Neural cell (in vitro differentiated cells): ENCODE measurements at regions not wholly inside any gene's neighbourhood (a gene's known extent, or its start where the extent isn't known, plus 50 kb on each side); places are given as distances from the start of the nearest gene placed in this dataset.

Experiments
- H2AFZ ChIP-seq: fragments of 200-600, 300-800 bp; sonication (generic), shearing (Covaris generic); 2 replicates; pipeline ENCODE4 v1.6.0; 2014; ENCODE audit warnings: low read depth, mild to moderate bottlenecking, antibody characterized with exemption, low read length, moderate library complexity
- H3F3A ChIP-seq: fragments of 200-600 bp; shearing (Covaris generic); 2 replicates; pipeline ENCODE4 v1.6.1; 2016; ENCODE audit warnings: mild to moderate bottlenecking, moderate library complexity, mixed read lengths, antibody characterized with exemption, low read length; ENCODE audit not compliant: insufficient read depth, poor library complexity, severe bottlenecking
- H3K27ac ChIP-seq: fragments of 200-600, 300-800 bp; sonication (generic), shearing (Covaris generic); 2 replicates; pipeline ENCODE4 v1.5.1; 2014; ENCODE audit warnings: mild to moderate bottlenecking, low read length, moderate library complexity
- H3K27me3 ChIP-seq: fragments of 300-800, 200-600 bp; sonication (generic), shearing (Covaris generic); 2 replicates; pipeline ENCODE4 v1.6.0; 2014; ENCODE audit warnings: mild to moderate bottlenecking, low read depth, low read length, moderate library complexity; ENCODE audit not compliant: insufficient read depth
- H3K36me3 ChIP-seq: fragments of 300-800, 200-600 bp; sonication (generic), shearing (Covaris generic); 2 replicates; pipeline ENCODE4 v1.5.1; 2014; ENCODE audit warnings: mild to moderate bottlenecking, antibody characterized with exemption, low read length, moderate library complexity; ENCODE audit not compliant: insufficient read depth
- H3K4me2 ChIP-seq: fragments of 300-800, 200-600 bp; sonication (generic), shearing (Covaris generic); 2 replicates; pipeline ENCODE4 v1.6.0; 2014; ENCODE audit warnings: mild to moderate bottlenecking, low read length
- H3K4me3 ChIP-seq: fragments of 300-800, 200-600 bp; sonication (generic), shearing (Covaris generic); 2 replicates; pipeline ENCODE4 v1.5.1; 2014; ENCODE audit warnings: mild to moderate bottlenecking, low read length, moderate library complexity
- H3K79me2 ChIP-seq: fragments of 200-600 bp; shearing (Covaris generic); replicated peaks from 2 replicates; pipeline ENCODE4 v1.6.0; 2014; ENCODE audit warnings: mild to moderate bottlenecking, low read length, moderate library complexity; ENCODE audit not compliant: insufficient read depth
- H3K9ac ChIP-seq: fragments of 300-800, 200-600 bp; sonication (generic), shearing (Covaris generic); 2 replicates; pipeline ENCODE4 v1.6.1; 2016; ENCODE audit warnings: mild to moderate bottlenecking, low read length, mixed read lengths
- H3K9me2 ChIP-seq: fragments of 200-600 bp; shearing (Covaris generic); 2 replicates; pipeline ENCODE4 v1.6.1; 2016; ENCODE audit warnings: mild to moderate bottlenecking, low read length, mixed read lengths; ENCODE audit not compliant: insufficient read depth
- H3K9me3 ChIP-seq: fragments of 200-600, 300-800 bp; sonication (generic), shearing (Covaris generic); 2 replicates; pipeline ENCODE4 v1.6.1; 2016; ENCODE audit warnings: mild to moderate bottlenecking, mixed run types, low read length, moderate library complexity, mixed read lengths
- H4K20me1 ChIP-seq: fragments of 200-600 bp; shearing (Covaris generic); 2 replicates; pipeline ENCODE4 v1.6.1; 2016; ENCODE audit warnings: mild to moderate bottlenecking, mixed run types; ENCODE audit not compliant: insufficient read depth
- EP300 ChIP-seq: fragments of 450-650 bp; conservative IDR thresholded peaks from 2 replicates; pipeline ENCODE4 v1.6.1; 2014; ENCODE audit warnings: antibody characterized with exemption, mild to moderate bottlenecking, moderate library complexity; ENCODE audit not compliant: poor library complexity, severe bottlenecking
- EZH2 ChIP-seq: fragments of 200-600, 300-800 bp; shearing (Covaris generic), sonication (generic); IDR thresholded peaks from 2 replicates; pipeline ENCODE4 v1.6.1; 2014; ENCODE audit warnings: antibody characterized with exemption, low read length, borderline replicate concordance, mild to moderate bottlenecking; ENCODE audit not compliant: insufficient read depth, poor library complexity, severe bottlenecking
- MXI1 ChIP-seq: fragments of 450-650 bp; conservative IDR thresholded peaks from 2 replicates; pipeline ENCODE4 v1.6.1; 2014; ENCODE audit warnings: antibody characterized with exemption, mild to moderate bottlenecking; ENCODE audit not compliant: poor library complexity, severe bottlenecking
- POLR2AphosphoS5 ChIP-seq: IDR thresholded peaks from 2 replicates; pipeline ENCODE4 v1.6.1; 2012
- RAD21 ChIP-seq: fragments of 450-650 bp; conservative IDR thresholded peaks from 2 replicates; pipeline ENCODE4 v1.6.1; 2014; ENCODE audit warnings: antibody characterized with exemption, mild to moderate bottlenecking, moderate library complexity
- REST ChIP-seq: IDR thresholded peaks from 2 replicates; pipeline ENCODE4 v1.6.1; 2012; ENCODE audit warnings: borderline replicate concordance
- SMC3 ChIP-seq: fragments of 450-650 bp; conservative IDR thresholded peaks from 2 replicates; pipeline ENCODE4 v1.6.1; 2014; ENCODE audit warnings: antibody characterized with exemption, mild to moderate bottlenecking, moderate library complexity; ENCODE audit not compliant: poor library complexity
- TAF1 ChIP-seq: IDR thresholded peaks from 2 replicates; pipeline ENCODE4 v1.6.1; 2012; ENCODE audit warnings: low read depth
- TF ChIP-seq, protein P1 (sequence below): fragments of 450-650 bp; IDR thresholded peaks from 2 replicates; pipeline ENCODE4 v1.5.1; 2014; ENCODE audit warnings: antibody characterized with exemption, mild to moderate bottlenecking, moderate library complexity; ENCODE audit not compliant: poor library complexity, severe bottlenecking

DNA sequence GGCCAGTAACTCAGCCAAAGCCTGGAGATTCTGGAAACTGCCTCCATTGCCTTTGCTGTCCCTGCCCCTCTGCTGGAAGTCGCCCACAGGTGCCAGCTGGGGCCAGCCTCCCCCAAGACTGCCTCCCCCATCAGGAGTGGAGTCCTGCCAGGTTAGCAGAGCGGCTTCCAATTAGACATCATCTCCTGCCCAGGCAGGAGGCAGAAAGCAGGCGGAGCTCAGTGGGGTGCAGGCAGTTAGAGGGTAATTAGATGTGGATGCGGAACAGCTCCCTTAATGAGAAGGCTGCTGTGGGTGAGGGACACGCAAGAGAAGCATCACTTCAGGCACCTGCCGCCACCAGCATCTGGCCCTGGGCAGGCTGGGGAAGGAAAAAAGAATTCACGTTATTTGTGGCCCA lies 90.9 kb upstream of the TP53I11 start:
- no peaks in the 10 kb centered on the region for H3K36me3 ChIP-seq
- no peaks in the 10 kb centered on the region for H3K79me2 ChIP-seq
- no peak overlapping the region for H3K9ac ChIP-seq
- no peaks in the 10 kb centered on the region for H3K27me3 ChIP-seq
- H2AFZ ChIP-seq, result no peak overlapping the region
- peak overlapping the region; percentile 36 for H3K27ac ChIP-seq
- no peaks in the 10 kb centered on the region for H3F3A ChIP-seq
- no peaks in the 10 kb centered on the region for H3K9me2 ChIP-seq
- TF ChIP-seq TAF1 (no peak), RAD21 (no peak), SMC3 (no peak), POLR2AphosphoS5 (no peak), MXI1 (no peak), EP300 (no peak), EZH2 (no peak), REST (no peak)
- TF ChIP-seq, protein P1, sequence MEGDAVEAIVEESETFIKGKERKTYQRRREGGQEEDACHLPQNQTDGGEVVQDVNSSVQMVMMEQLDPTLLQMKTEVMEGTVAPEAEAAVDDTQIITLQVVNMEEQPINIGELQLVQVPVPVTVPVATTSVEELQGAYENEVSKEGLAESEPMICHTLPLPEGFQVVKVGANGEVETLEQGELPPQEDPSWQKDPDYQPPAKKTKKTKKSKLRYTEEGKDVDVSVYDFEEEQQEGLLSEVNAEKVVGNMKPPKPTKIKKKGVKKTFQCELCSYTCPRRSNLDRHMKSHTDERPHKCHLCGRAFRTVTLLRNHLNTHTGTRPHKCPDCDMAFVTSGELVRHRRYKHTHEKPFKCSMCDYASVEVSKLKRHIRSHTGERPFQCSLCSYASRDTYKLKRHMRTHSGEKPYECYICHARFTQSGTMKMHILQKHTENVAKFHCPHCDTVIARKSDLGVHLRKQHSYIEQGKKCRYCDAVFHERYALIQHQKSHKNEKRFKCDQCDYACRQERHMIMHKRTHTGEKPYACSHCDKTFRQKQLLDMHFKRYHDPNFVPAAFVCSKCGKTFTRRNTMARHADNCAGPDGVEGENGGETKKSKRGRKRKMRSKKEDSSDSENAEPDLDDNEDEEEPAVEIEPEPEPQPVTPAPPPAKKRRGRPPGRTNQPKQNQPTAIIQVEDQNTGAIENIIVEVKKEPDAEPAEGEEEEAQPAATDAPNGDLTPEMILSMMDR, result no peak
- no peak overlapping the region for H3K4me3 ChIP-seq
- no peaks in the 10 kb centered on the region for H3K9me3 ChIP-seq
- no peaks in the 10 kb centered on the region for H4K20me1 ChIP-seq
- H3K4me2 ChIP-seq, result no peak overlapping the region

DNA sequence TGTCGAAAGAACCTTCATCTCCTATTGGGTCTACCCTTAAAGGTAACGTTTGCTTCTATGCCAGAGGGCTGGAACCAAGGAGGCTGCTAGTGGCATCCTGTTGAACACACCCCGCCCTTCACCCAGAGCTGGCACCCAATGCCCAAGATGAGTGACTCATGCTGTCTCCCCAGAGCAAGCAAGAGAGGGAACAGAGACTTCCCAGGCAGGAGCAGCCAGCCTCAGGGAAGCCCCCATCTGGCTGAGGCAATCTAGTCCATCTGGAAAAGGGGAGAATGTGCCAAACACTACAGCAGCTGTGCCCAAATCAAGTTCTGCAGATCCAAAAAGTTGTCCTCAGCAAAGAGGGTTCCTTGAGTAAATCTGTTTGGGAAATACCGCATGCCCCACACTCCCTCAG lies 91.9 kb upstream of the TP53I11 start:
- Histone ChIP-seq H3K4me2 (no peak overlapping the region), H2AFZ (no peak overlapping the region), H3F3A (no peaks in the 10 kb centered on the region), H3K4me3 (no peak overlapping the region), H4K20me1 (no peaks in the 10 kb centered on the region), H3K9me3 (no peaks in the 10 kb centered on the region), H3K36me3 (no peaks in the 10 kb centered on the region), H3K79me2 (no peaks in the 10 kb centered on the region), H3K9ac (no peak overlapping the region), H3K27ac (peak overlapping the region; percentile 36), H3K9me2 (no peaks in the 10 kb centered on the region), H3K27me3 (no peaks in the 10 kb centered on the region)
- no peak for TF ChIP-seq RAD21
- TF ChIP-seq TAF1, result no peak
- TF ChIP-seq, protein P1, result no peak
- no peak for TF ChIP-seq MXI1
- TF ChIP-seq EZH2, result no peak
- no peak for TF ChIP-seq REST
- TF ChIP-seq POLR2AphosphoS5, result no peak
- no peak for TF ChIP-seq SMC3
- TF ChIP-seq EP300, result no peak
